ENCODE measurements at regions not wholly inside any gene's neighbourhood (a gene's known extent, or its start where the extent isn't known, plus 50 kb on each side); places are given as distances from the start of the nearest gene placed in this dataset.

DNA sequence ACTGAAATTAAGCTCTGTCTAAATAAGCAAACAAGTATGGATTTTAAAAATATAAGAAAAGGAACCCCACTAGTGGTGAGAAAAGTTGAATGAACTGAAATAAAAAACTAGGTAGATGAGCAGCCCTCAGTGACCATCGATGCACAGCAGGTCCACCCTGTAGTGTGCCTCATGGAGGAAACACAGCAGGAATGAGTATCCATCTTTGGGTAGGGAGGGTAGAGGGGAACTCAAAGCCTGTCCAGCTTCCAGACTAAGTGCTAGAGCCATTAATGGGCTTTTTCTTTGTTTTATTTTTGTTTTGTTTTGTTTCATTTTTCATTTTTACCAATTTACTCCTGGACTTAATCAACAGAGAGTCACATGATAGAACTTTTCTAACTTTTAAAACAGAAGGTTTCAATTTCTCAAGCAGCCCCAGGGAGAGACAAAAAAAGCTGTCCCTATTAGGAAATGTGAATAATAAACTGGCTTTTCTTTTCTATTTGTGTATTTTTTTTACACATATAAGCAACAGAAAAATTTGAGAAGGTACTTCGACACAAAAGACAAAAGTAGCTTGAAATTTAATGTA is 700.6 kb downstream of the HACE1 start:
- H3K27ac ChIP-seq = no peak overlapping the region
- no peak for DNase-seq (ENCODE audit: low read depth, low spot score)

GRCh38 chr6:104143757-104144156 is 716.0 kb downstream of the HACE1 start:
- H3K27ac ChIP-seq = no peak overlapping the region
- DNase-seq (ENCODE audit: low read depth, low spot score) = no peak

- H3K27ac ChIP-seq = no peak overlapping the region
- no peak for DNase-seq (ENCODE audit: low read depth, low spot score)
Measured at GRCh38 chr6:104134876-104135275, 724.8 kb downstream of the HACE1 start.

DNA sequence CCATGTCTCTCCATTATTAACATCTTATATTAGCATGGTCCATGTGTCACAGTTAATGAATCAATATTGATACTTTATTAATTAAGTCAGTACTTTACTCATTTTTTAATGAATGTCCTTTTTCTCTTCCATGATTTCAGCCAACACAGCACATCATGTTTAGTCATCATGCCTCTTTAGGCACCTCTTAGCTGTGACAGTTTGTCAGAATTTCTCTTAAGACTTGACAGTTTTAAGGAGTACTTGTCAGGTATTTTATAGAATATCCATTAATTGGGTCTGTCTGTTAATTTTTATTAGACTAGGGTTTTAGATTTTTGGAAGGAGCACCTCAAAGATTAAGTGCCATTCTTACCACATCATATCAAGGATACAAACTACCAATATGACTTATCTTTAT is 729.4 kb downstream of the HACE1 start:
- no peak for DNase-seq (ENCODE audit: low read depth, low spot score)
- no peak overlapping the region for H3K27ac ChIP-seq

GRCh38 chr6:104126315-104127005 is 733.3 kb downstream of the HACE1 start:
- H3K27ac ChIP-seq = no peak overlapping the region
- DNase-seq (ENCODE audit: low read depth, low spot score) = no peak

DNA sequence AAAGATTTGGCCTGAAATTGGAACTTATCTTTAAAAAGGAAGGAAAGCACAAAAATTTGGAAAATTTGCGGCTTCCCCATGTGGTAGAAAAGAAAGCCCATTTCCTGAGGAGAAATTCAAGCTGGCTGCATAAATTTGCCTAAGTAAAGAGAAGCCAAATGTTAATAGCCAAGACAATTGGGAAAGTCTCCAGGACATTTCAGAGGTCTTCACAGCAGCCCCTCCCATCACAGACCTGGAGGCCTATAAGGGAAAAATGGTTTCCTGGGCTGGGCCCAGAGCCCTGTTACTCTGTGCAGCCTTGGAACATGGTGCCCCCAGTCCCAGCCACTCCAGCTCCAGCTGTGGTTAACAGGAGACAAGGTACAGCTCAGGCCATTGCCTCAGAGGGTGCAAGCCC is 736.5 kb downstream of the HACE1 start:
- no peak for DNase-seq (ENCODE audit: low read depth, low spot score)
- no peak overlapping the region for H3K27ac ChIP-seq

DNA sequence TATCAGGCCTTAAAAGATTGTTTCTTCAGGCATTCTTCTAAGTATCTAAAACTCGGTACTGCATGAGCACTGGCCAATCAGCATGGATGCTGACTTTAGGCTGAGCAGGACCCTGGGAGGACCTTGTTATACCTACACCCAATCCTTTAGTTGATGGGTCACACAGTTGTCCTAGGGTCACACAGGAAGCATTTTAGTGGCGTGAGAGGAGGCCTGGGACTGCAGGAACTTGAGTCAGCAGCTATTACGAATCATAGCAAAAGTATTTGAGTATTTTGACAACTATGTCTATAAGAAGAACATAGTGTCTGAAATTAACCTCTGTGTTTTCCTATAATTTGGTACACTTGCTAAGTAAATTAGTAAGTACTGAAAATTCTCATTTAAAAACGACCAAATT is 741.4 kb downstream of the HACE1 start:
- DNase-seq (ENCODE audit: low read depth, low spot score) = peak; percentile 29

DNA sequence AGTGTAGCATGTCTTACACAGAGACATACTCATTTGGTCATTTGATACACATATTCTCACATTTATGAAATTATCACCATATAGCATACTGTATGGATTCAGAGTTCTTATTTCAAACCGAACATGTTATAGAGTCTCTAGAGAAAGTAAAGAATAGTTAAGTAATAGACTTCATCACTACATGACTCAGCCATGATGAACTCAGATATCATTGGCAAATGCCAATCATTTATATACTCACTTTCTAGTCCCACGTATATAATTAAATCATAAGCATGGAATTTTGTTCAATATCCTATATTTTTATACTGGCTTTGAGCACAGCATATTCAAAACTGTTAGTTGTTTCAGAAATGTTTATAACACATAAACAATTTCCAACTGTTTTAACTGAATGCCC is 749.9 kb downstream of the HACE1 start:
- DNase-seq (ENCODE audit: low read depth, low spot score) = no peak
- H3K27ac ChIP-seq = no peak overlapping the region

More for the DNA sequence above, 741.4 kb downstream of the HACE1 start:
- H3K27ac ChIP-seq = peak overlapping the region; percentile 46

DNA sequence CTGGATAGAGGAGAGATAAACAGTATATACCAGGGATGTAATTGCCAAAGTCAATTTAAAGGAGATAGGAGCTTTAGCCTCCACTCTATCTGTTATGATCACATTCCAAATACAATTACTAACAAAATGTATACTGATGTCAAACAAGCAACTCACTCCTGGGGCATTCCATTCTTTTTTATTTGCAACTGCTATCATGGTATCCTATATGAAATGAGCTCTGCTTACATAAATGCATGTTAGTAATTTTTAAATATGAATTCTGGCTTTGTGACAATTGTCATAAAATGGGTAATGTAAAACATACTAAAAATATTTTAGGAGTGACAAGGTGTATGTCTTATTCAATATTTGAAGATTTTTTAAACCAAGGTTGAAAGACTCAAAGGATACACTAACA is 751.1 kb downstream of the HACE1 start:
- no peak overlapping the region for H3K27ac ChIP-seq
- no peak for DNase-seq (ENCODE audit: low read depth, low spot score)

DNA sequence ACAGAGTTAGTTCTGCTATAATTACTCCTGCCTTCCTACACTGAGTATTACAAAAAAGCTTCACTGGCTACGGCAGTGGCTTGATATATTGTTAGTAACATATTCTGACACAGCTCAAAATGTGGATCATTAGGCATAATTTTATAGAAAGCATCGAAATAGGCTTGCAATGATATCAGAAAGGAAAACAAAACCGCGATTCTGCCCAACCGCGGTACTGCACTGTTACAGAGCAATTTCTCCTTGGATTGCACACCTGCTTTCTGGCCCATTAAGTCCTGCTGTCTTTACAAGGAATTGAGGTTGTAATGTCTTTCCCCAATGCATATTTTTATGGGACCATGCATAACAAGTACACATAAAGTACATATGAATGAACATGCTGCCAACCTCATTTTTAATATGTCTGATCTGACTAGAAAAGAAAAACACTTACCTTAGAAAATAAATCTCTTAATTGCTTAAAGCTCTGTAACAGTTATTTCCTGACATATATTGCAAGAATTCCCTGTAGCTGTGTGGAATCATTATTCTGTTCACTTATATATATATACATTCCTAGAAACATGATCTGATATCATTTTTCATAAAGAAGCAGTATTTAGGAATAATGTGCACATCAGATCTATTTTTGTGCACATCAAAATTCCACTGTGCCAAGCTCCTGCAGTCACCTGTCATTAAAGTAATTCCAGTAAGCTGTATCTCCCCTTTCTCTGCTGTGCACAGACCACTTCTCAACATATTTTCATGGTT is 763.9 kb downstream of the HACE1 start:
- DNase-seq (ENCODE audit: low read depth, low spot score) = no peak
- no peak overlapping the region for H3K27ac ChIP-seq

DNA sequence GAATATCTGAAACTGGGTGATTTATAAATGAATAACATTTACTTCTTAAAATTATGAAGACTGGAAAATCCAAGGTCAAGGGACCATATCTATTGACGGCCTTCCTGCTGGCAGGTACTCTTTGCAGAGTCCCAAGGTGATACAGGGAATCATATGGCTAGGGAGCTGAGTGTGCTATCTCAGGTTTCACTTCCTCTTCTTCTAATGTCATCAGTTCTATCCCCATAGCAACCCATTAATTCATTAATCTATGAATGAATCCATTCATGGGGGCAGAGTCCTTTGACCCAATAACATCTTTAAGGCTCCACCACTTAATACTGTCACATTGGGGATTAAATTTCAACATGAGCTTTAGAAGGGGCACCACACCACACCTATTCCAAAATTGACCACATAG is 772.0 kb downstream of the HACE1 start:
- H3K27ac ChIP-seq = no peak overlapping the region
- DNase-seq (ENCODE audit: low read depth, low spot score) = no peak

DNA sequence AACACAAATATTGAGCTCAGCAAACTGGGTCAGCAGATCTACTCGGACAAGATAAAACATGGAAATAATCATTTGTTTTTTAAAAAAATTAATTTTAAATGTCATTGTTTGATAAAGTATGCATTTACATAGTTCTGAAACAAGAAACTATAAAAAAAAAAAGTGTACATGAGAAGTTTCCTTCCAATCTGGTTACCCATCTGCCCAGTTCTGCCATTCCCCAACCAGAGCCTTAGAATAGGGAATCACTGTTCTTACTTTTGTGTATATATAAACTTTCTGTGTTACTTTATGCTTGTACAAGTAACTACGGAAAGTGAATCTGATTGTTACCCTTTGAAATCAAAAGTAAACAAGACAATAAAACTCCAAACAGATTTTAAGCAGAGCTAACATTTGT is 791.4 kb downstream of the HACE1 start:
- H3K27ac ChIP-seq = no peak overlapping the region
- DNase-seq (ENCODE audit: low read depth, low spot score) = no peak

GRCh38 chr6:104064876-104065275 is 794.8 kb downstream of the HACE1 start:
- H3K27ac ChIP-seq = no peak overlapping the region
- DNase-seq (ENCODE audit: low read depth, low spot score) = no peak

DNA sequence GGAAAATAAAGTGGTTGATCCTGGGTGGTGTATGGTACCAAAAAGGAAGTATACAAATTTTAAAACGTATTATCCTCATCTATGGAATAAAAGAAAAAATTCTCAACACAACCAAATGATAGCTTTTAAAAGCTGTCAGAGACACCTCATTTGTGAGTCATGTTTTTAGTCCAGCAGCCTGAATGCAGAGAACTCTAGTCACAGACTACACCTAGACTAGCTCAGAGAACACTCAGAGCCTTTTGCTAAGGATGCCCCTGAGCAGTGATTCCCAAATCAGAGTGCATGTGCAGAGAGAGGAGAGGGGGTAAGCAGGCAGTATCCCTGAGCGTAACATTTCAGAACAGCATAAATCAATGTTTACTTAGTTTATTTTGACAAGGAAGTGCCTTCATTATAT is 809.3 kb downstream of the HACE1 start:
- no peak for DNase-seq (ENCODE audit: low read depth, low spot score)
- no peak overlapping the region for H3K27ac ChIP-seq

- no peak overlapping the region for H3K27ac ChIP-seq
Measured at GRCh38 chr6:104046426-104046825, 813.3 kb downstream of the HACE1 start.

DNA sequence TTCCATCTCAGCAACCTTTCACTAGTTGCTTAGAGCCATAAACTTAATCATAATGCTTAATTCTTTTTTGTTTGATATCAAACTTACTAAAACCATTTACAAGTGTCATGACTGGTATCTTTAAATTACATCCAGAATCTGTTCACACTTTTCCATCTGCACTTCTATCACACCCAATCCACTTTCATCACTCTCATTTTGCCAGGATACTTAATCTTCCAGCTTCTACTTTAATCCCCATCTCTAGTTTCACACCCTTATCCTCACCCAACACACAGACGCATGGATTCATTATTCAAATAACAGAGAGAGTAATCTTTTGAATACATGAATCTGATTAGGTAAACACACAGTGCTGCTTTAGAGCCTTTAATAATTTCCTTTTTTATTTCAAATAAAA is 828.4 kb downstream of the HACE1 start:
- no peak for DNase-seq (ENCODE audit: low read depth, low spot score)
- no peak overlapping the region for H3K27ac ChIP-seq

More at GRCh38 chr6:104046426-104046825, 813.3 kb downstream of the HACE1 start:
- DNase-seq (ENCODE audit: low read depth, low spot score) = no peak

DNA sequence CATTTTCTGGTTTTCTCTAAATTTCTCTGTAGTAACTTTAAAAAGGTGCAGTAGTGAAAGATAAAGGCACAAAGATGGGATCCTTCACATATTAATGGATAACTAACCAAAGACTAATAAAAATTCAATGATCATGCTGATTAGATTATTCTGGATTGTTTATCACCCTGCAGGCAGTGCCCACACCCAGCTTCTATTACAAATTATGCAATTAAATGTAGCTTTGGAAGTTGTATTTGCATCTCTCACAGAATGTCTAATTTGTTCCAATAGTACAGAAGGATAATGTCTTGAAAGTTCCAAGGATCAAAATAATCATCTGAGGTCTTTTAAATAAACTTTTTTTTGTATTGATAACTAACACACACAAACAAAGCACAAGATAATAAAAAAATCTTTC is 837.6 kb downstream of the HACE1 start:
- no peak for DNase-seq (ENCODE audit: low read depth, low spot score)
- no peak overlapping the region for H3K27ac ChIP-seq

DNA sequence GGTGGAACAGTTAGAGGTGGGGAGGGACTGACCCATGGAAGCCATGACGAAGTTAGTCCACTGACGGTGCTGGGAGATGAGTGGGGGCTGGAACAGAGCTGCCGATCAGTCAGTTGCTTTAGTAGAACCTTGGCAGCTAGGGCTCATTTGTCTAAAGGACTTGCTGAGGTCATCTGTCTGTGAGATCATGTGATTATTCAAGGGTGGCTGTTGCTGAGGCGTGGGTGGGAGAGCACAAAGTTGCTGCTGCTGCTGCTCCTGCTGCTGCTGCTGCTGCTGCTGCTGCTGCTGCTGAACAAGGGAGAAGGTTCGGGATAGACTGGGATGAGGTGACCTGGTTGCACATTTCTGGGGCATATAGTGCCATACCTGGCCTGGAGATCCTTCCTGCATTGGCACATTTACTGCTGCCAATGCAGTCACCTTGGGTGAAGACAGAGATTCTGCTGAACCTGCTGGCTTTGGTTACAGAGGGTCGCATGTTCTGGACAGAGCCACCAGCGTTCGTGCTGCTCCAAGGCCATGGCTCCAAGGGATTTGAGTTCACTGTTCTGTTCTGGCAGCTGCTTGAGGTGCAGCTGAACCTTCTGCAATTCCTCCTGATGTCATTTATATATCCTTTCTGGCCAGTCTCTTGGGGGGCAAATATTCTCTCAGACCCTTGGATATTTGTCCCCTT is 840.5 kb downstream of the HACE1 start:
- no peak overlapping the region for H3K27ac ChIP-seq
- no peak for DNase-seq (ENCODE audit: low read depth, low spot score)

GRCh38 chr6:104017410-104018381 is 842.0 kb downstream of the HACE1 start:
- DNase-seq (ENCODE audit: low read depth, low spot score) = no peak
- H3K27ac ChIP-seq = no peak overlapping the region

All from epithelial cell of prostate (primary cell).